Anterior cingulate cortex (tissue), 58 donors: ENCODE measurements at regions not wholly inside any gene's neighbourhood (a gene's known extent, or its start where the extent isn't known, plus 50 kb on each side); places are given as distances from the start of the nearest gene placed in this dataset.
A peak's percentile ranks its signal among the peaks of the same experiment; 100 is the strongest.

Experiments used
- DNase-seq, 58 donors: peaks; one replicate each; lab custom pipeline; 2025; lab: John Stamatoyannopoulos, UW

DNA sequence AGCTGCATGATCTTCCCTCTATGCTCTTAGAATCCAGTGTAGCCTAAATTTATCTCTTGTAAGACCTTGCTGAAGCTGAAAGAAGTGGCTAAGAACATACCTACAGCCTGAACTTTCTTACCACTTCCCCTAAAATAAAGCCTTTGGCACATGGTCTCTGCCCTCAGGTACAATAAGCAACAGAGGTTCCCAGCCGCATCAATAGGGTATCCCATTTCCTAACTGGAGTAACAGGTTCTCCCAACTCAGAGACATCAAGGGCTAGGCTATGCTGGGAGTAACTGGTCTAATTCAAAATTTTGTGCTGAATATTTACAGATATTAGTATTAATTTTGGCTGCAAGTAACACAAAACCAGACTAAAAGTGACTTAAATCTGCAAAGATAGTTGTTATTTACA is 335.8 kb upstream of the TRPC7 start:
- no peak for DNase-seq

DNA sequence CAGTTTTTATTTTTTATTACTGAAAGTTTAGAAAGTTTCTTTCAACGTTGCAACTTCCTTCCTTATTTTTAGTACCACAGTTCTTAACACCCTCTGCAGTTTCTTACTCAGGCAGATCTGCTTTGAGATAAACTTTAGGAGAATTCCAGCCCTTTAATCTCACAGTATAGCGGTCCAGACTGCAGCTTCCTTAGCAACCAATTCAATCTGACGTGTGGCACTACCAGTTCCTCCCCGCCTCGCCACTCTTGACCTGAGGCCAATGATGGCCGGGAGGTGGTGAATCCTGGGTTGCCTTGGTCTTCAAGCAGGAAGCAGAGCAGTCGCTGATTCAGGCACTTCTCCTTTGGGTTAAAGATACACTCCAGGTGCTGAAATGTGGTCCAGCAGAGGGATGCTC is 334.3 kb upstream of the TRPC7 start:
- no peak for DNase-seq

DNA sequence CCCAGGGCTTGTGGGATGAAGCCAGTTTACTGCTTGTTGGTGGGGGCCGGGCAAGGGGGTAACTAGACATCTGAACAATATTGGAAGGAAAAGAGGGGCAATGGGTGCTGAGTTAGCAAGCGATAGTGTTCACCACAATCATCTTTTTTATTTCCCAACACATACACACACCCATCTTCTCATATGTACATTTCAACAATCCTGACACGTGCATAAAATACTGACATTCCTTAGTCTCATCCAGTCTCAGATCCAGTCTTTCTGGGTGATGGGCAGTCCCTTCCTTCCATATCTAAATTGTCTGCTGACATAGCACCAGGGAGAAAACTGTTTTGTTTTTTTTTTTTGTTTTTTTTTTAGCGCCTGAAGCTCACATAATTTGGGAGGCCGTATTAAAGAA is 333.6 kb upstream of the TRPC7 start:
- DNase-seq = no peak

DNA sequence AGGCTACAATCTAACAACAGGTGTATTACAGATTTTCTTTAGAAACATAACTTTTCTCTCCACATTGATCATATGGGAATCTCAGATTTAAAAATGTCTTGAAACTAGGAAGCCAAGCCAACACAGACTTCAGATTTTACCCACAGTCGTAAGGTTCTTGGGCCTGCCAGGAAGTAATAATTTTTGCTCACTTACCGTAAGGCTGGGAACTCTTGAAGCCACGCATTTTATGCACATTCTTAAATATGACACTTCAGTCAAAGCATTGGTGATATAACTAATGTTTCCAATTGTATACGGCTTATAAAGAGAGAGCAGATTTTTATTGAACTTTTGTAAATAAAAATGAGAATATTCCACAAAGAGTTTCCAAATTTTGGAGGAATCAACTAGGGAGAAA is 328.9 kb upstream of the TRPC7 start:
- no peak for DNase-seq

DNA sequence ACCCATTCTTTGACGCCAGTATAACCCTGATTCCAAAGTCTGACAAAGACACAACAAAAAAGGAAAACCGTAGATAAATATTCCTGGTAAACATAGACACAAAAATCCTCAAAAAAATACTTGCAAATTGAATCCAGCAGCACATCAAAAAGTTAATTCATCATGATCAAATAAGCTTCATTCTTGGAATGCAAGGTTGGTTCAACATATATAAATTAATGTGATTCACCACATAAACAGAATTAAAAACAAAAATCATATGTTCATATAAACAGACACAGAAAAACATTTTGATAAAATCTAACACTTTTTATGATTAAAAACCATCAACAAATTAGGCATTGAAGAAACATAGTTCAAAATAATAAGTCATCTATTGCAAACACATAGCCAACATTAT is 324.2 kb upstream of the TRPC7 start:
- no peak for DNase-seq

DNA sequence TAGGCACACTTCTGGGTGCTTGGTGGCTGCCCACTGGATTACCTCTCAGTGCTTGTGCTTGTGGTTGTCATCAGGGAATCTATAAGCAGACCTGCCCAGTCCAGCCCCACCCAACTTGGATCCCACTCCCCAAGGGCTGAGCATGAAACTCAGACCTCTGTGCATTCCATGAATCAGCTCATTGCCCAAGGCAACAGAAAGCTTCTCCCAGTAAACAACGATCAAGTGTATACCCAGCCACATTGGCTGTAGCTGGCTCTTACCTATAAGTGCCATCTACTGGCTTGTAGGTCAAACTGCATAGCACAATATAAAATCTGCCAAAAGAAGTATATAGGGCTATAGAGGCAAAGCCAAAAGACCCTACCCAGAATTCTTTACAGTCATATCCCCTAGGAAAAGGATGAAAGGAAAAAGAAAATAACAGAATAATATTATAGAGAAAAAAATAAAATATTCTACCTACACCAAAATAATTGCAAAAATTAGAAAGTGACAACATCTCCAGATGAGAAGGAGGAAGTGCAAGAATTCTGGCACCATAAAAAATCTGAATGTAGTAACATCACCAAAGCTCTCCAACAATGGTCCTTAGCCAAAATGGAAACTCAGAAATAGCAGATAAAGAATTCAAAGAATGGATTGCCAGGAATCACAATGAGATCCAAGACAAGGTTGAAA is 321.0 kb upstream of the TRPC7 start:
- DNase-seq = no peak

DNA sequence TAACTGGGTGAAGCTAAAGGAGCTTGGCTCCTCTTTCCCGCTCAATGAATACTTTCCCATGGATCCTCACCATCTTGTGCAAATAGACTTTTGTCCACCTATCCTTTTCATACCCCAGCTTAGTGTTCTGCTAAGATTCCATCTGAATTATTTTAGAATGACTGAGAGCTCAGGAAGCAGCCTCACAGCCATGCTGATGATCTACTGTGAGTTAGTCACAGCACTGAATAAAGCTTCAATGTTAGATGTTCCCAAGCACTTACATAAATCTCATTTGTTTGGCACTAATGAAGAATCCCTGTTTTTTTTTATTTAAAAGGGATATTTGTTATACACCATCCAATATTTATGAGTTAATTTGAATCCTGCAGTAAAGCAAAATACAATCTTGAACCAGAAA is 317.6 kb upstream of the TRPC7 start:
- no peak for DNase-seq

DNA sequence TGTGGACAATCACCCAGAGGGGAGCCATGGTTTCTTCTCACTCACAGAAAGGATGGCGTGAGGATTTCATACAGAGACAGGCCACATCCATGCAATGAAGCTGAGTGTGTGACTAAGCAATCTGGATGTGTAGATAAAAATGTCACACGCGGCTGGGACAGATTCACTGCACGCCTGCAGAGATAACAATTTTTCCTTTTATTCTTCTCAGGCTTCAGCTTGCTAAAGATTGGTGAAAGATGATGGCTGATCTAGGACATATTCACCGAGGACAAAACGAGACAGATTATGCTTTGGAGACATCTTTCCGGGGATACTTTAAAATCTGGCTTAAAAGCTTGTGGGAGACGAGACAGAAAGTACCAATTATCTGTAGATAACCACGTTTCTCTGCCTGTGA is 313.9 kb upstream of the TRPC7 start:
- DNase-seq = no peak

DNA sequence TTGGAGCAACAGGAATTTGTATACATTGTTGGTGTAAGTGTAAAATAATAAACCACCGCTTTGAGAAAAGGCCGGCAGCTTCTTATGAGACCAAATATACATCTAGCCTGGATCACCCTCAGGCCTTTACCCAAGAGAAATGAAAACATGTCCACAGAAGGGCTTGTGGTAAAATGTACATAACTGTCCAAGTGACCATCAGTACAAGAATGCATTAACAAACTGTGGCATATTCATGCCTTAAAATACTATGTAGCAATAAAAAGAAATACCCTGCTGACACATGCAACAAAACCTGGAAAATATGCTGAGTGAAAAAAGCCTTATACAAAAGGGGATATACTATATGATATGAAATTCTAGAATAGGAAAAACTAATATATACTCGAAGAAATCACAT is 311.9 kb upstream of the TRPC7 start:
- DNase-seq = no peak

DNA sequence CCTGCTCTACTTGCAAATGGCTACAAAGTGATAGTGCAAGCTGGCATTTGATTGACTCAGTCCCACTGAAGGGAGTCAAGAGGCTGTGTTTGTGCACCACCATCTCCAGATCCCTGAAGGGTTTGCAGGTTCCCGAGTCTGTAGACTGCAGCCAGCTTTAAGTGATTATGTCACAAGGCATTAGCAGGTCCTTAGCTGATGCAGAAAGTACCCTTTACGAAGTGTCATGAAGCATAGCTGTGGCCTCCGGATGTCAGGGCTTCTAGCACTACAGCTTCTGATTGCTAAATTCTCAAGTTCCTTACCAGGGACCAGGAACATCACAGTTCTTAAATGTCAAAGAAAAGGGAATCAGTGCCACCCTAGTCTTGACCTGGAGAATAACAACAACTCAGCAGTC is 311.3 kb upstream of the TRPC7 start:
- DNase-seq = no peak

DNA sequence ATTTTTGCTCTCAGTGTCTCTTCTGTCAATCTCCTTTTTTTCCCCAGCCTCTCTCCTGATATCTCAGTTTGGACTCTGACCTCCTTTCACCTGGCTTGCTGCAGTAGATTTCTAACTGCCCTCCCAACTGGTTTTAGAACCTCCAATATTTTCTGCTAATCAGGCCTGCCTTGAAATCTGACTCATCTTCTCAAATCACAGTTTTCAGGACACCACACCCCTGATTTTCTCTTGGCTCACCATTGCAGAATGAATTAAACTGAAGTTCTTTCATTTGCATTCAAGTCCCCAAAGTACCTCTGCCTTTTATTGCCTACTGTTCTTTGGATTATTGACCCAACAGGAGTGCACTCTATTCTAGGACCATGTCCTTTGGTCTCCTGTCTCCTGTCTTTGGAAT is 310.4 kb upstream of the TRPC7 start:
- DNase-seq = no peak

DNA sequence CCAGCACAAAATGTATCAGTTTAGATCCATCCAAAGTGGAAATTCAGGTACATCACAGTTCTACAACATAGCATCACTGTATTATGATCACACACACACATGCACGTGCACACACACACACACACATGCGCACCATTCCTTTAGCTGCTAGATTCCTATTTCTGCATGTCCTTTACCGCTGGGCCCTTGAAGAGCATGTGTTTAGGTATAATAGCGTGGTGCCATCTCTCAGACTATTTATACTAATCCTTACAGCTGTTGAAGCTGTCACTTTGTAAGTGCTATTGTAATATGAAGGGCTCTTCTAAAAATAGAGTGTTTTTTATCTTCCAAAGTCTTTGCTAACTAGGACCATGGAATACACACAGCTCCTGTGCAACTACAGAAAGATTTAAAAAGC is 308.8 kb upstream of the TRPC7 start:
- DNase-seq = no peak

DNA sequence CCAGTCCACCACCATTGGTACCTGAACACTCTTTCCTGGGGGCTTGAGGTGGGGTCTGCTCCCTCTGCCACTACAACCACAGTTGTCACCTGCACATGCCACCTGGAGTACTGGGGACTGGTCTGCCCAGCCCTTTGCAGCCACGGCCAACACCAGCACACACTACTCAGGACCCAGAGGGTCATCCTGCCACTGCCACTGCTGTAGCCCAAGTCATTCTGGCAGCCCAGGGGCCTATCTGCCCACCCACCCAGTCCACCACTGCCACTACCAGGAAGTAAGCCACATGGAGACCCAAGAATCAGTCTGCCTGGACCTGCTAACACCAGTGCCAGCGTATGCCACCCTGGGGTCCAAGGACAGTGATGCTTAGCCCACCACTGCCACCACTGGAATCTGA is 302.4 kb upstream of the TRPC7 start:
- DNase-seq = no peak

DNA sequence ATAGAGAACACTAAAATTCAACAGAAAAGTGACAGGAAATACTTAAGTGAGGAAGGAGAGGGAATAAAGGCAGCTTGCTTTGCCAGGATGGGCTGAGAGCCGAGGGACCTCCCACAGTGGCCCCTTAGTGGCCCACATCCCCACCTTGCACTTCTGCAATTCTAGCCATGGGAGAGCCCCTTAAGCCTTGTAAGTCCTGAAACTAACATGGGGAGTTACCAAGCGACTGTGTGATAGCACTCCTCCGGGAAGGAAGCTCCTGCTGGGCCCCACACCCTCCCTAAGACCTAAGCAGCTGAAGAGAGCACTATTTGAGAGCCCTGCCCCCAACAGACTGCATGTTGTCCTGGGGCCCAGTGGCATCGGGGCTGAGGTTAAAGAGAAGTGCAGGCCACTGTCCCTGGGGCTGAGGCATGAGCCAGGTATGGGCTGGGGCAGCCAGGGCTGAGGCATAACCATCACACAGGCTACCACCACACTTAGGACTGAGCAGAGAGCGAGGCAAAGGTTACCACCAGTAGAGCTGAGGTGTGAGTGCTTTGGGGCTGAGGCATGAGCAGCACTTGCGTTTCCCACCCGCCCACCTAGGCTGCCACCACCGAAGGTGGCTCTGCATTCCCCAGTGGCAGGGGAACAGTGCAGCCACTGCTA is 301.8 kb upstream of the TRPC7 start:
- no peak for DNase-seq

DNA sequence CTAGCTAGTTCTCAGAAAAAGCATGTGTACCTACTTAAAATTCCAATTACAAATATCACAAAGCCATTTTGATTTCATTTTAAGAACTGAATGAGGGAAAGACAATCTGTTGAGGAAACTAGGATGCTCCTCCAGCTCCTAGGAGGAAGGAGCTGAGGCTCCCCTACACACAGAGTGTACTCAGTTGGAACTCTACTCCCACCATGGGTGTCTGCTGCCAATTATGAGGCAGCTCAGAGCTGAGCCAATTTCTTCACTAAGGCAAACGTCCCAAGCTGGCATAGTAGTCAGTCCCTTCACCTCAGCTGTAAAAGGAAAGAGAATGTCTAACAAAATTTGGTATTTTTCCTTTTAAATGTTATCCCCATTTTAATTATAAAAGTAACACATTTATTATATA is 300.0 kb upstream of the TRPC7 start:
- peak in 16 of 58 donors; percentile 2 to 27 (median 6) for DNase-seq

DNA sequence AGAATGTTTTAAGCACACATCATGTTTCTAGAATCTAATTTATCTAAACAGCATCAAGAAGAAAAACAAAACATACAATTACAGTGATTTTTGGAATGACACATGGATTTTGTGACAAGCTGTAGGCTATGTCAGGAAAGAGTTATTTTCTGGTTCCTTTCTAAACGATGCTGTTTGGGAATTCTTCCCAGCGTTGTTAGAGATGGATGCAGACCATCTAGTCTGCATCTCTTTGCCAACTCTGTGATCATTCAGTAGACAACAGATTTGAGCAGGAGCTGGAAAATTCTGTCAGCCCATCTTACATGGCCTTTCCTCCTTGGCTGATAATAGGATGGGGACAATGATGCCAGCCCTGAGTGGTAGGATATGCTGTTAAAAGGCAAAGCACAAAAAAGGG is 295.7 kb upstream of the TRPC7 start:
- DNase-seq = no peak

DNA sequence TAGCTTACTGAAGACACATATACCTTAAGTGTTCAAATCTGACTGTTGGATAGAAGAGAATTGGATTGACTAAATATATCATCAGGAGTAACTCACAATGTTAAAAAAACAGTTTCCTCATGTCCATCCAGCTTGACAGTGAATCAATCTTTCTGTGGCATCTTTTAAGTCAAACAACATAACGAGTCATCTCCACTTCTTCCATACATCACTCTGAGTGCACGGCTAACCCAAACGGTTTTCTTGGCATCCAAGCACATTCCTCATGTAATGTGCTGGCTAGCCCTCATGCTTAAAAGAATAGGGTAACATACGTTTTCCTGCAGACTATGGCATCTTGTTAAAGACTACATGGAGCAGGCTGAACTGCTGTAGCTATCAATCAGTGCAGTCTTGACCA is 291.5 kb upstream of the TRPC7 start:
- DNase-seq = no peak

DNA sequence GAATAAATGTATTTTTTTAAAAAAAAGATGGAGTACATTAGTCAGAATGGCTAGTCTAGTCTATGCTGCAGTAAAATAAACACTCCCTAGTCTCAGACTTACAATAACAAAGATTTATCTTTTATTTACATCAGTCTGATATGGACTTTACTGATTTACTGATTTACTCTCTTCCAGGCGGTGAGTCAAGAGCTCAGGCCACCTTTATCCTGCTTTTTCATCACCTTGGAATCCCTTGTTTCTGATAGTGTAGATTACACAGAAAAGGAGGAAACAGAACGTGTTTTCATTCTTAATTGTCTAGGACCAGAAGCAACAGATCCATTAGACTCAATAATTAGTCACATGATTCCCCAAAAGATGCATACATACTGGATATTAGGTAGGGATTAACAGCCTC is 290.1 kb upstream of the TRPC7 start:
- no peak for DNase-seq

DNA sequence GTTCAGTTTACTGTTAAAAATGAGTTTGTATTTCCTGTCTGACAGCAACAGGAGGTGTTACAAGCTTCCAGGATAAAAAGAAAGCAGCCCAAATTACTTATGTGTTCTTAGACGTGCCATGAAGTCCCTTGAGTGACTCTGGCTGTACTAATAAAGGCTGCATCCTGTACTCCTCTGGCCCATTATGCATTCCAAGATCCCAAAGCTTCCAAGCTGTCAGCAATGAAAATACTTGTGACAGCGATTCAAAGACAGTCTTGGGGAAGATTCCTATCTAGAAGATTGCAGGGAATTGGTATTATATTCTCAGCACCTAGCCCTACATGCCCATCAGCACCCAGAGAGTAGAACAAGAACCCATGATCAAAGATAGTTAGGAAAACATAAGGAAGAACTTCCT is 281.6 kb upstream of the TRPC7 start:
- no peak for DNase-seq

DNA sequence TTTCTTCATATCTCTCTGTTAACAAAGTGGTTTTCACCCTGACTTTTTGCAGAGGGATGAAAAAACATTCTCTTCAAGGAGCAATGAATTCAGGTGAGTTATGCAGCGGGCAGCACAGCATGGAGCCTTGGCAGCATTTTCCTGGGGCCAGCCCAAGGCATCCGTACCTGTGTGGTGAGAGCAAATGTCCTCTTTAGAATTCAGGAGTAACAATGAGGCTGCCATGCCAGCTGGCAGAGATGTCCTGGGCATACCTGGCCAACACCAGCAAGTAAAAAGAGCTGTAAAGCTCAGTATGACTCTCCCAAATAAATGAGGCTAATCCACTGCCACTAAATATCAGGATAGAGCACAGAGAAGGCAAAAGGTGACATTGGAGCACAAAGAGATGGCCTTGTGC is 277.6 kb upstream of the TRPC7 start:
- DNase-seq = no peak

DNA sequence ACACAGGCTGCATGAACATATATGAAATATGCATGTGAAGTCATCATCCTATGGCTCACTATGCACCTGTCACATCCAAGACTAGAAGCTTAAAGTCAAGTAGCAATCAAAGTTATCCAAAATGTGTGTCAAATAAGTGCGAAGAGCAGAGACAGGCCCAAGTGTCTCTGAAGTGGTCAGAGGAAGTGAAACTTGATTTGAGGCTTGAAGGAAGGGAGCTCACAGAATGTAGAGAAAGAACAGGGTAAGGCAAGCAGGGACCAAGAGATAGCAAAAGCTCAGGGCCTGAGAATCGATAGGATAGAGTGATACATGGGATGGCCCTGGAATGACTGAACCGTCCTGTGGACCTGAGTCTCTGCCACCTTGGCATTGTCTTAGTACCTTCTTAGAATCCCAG is 274.3 kb upstream of the TRPC7 start:
- DNase-seq = no peak

DNA sequence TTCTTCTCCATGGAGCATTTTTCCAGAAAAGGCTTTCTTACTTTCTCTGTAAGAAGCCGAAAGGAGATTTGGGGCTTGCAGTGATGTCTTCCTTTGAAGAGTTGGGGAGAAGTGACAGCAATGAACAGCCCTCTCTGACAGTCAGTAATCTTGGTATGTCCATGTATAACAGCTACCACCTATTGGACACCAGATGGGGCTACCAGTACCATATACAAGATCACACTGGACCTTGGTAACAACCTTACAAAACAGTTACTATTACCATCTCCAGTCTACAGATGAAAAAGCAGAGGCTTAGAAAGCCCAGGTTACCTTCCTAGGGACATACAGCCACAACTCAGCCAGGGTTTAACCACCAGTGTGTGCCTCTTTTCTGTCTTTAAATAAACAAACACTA is 272.7 kb upstream of the TRPC7 start:
- no peak for DNase-seq

DNA sequence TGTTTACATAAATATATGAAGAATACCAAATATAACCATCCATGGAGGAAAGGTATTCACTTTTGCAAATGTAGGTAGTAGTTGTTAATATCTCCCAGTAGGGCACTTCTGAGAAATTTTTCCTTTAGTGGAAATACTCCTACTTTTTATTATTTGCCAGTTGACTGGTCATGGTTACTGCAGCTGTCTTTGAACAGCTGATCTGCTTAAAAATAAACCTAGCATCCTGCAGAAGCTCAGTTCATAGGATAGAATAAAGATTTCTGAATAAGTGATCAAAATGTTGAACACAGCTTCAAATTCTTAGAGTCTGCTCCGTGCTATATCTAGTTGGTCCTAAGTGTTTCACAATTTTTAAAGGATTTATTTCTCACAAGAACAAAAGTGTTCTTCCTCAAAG is 270.7 kb upstream of the TRPC7 start:
- DNase-seq = no peak
